NT2/D1 (cell line): ENCODE measurements at regions not wholly inside any gene's neighbourhood (a gene's known extent, or its start where the extent isn't known, plus 50 kb on each side); places are given as distances from the start of the nearest gene placed in this dataset.

Experiments used
- DNase-seq: peaks from one replicate; pipeline ENCODE4 v3.0.0-alpha.2; 2011; ENCODE audit warnings: low read depth, low spot score
- H3K27me3 ChIP-seq: 2 replicates; pipeline ENCODE4 v1.6.0; 2011; ENCODE audit warnings: mild to moderate bottlenecking; ENCODE audit not compliant: insufficient read length, insufficient read depth
- H3K36me3 ChIP-seq: 2 replicates; pipeline ENCODE4 v1.6.1; 2011; ENCODE audit warnings: mild to moderate bottlenecking, low read length, mixed read lengths; ENCODE audit not compliant: insufficient read depth, insufficient read length
- H3K4me1 ChIP-seq: 2 replicates; pipeline ENCODE4 v1.5.1; 2011; ENCODE audit not compliant: insufficient read depth, insufficient read length
- H3K4me3 ChIP-seq: 2 replicates; pipeline ENCODE4 v1.5.1; 2011; ENCODE audit warnings: low read depth; ENCODE audit not compliant: insufficient read length
- H3K9ac ChIP-seq: 2 replicates; pipeline ENCODE4 v1.6.0; 2011; ENCODE audit warnings: low read depth; ENCODE audit not compliant: insufficient read length
- H3K9me3 ChIP-seq: 2 replicates; pipeline ENCODE4 v1.5.1; 2011; ENCODE audit warnings: mild to moderate bottlenecking, low read length; ENCODE audit not compliant: insufficient read depth
- SUZ12 ChIP-seq: IDR thresholded peaks from 2 replicates; pipeline ENCODE4 v1.6.1; 2011; ENCODE audit not compliant: insufficient read length, insufficient read depth; ENCODE audit errors: extremely low read depth
- YY1 ChIP-seq: IDR thresholded peaks from 2 replicates; pipeline ENCODE4 v1.6.1; 2011; ENCODE audit not compliant: insufficient read length, insufficient read depth
- ZNF274 ChIP-seq: IDR thresholded peaks from 2 replicates; pipeline ENCODE4 v1.6.1; 2011; ENCODE audit warnings: mild to moderate bottlenecking, low read depth, low read length

GRCh38 chr2:181114021-181114420 is 133.6 kb downstream of the UBE2E3 start:
- Histone ChIP-seq H3K9me3 (no peaks in the 10 kb centered on the region), H3K4me3 (no peak overlapping the region), H3K27me3 (no peaks in the 10 kb centered on the region), H3K9ac (no peak overlapping the region), H3K36me3 (no peaks in the 10 kb centered on the region), H3K4me1 (no peaks in the 10 kb centered on the region)
- no peak for DNase-seq
- TF ChIP-seq YY1, result no peak
- TF ChIP-seq ZNF274, result no peak
- TF ChIP-seq SUZ12, result no peak

GRCh38 chr2:181116261-181116660 is 135.9 kb downstream of the UBE2E3 start:
- H3K4me3 ChIP-seq, result no peak overlapping the region
- no peaks in the 10 kb centered on the region for H3K4me1 ChIP-seq
- TF ChIP-seq YY1, result no peak
- no peak for TF ChIP-seq ZNF274
- TF ChIP-seq SUZ12, result no peak
- H3K27me3 ChIP-seq, result no peaks in the 10 kb centered on the region
- no peaks in the 10 kb centered on the region for H3K36me3 ChIP-seq
- no peaks in the 10 kb centered on the region for H3K9me3 ChIP-seq
- no peak for DNase-seq
- no peak overlapping the region for H3K9ac ChIP-seq

- no peaks in the 10 kb centered on the region for H3K4me1 ChIP-seq
- TF ChIP-seq ZNF274 (no peak), SUZ12 (no peak), YY1 (no peak)
- no peak overlapping the region for H3K9ac ChIP-seq
- H3K27me3 ChIP-seq, result no peaks in the 10 kb centered on the region
- DNase-seq, result no peak
- no peaks in the 10 kb centered on the region for H3K36me3 ChIP-seq
- H3K4me3 ChIP-seq, result no peak overlapping the region
- no peaks in the 10 kb centered on the region for H3K9me3 ChIP-seq
These were observed 137.0 kb downstream of the UBE2E3 start for GRCh38 chr2:181117206-181117925.

- no peaks in the 10 kb centered on the region for H3K36me3 ChIP-seq
- H3K4me3 ChIP-seq, result no peak overlapping the region
- no peaks in the 10 kb centered on the region for H3K9me3 ChIP-seq
- H3K27me3 ChIP-seq, result no peaks in the 10 kb centered on the region
- H3K9ac ChIP-seq, result no peak overlapping the region
- TF ChIP-seq ZNF274 (no peak), YY1 (no peak), SUZ12 (no peak)
- no peak for DNase-seq
- no peaks in the 10 kb centered on the region for H3K4me1 ChIP-seq
These were observed 140.2 kb downstream of the UBE2E3 start for GRCh38 chr2:181120625-181121024.

- no peak overlapping the region for H3K9ac ChIP-seq
- no peaks in the 10 kb centered on the region for H3K27me3 ChIP-seq
- no peaks in the 10 kb centered on the region for H3K4me1 ChIP-seq
- no peak overlapping the region for H3K4me3 ChIP-seq
- no peaks in the 10 kb centered on the region for H3K9me3 ChIP-seq
- no peak for DNase-seq
- TF ChIP-seq YY1 (no peak), SUZ12 (no peak), ZNF274 (no peak)
- no peaks in the 10 kb centered on the region for H3K36me3 ChIP-seq
These were observed 141.6 kb downstream of the UBE2E3 start for GRCh38 chr2:181121996-181122395.

- TF ChIP-seq ZNF274 (no peak), SUZ12 (no peak), YY1 (no peak)
- no peak overlapping the region for H3K9ac ChIP-seq
- no peaks in the 10 kb centered on the region for H3K9me3 ChIP-seq
- DNase-seq, result no peak
- H3K4me1 ChIP-seq, result no peaks in the 10 kb centered on the region
- H3K4me3 ChIP-seq, result no peak overlapping the region
- no peaks in the 10 kb centered on the region for H3K36me3 ChIP-seq
- no peaks in the 10 kb centered on the region for H3K27me3 ChIP-seq
These were observed 142.2 kb downstream of the UBE2E3 start for GRCh38 chr2:181122601-181123000.

- Histone ChIP-seq H3K27me3 (no peaks in the 10 kb centered on the region), H3K36me3 (no peaks in the 10 kb centered on the region), H3K4me3 (no peak overlapping the region), H3K9ac (no peak overlapping the region), H3K4me1 (no peaks in the 10 kb centered on the region), H3K9me3 (no peaks in the 10 kb centered on the region)
- no peak for TF ChIP-seq YY1
- TF ChIP-seq SUZ12, result no peak
- no peak for TF ChIP-seq ZNF274
- no peak for DNase-seq
These were observed 143.4 kb downstream of the UBE2E3 start for GRCh38 chr2:181123798-181124231.
